Right lobe of liver (tissue), 4 donors: ENCODE measurements at regions not wholly inside any gene's neighbourhood (a gene's known extent, or its start where the extent isn't known, plus 50 kb on each side); places are given as distances from the start of the nearest gene placed in this dataset.

Experiments used
- POLR2A ChIP-seq: fragments of 450-650 bp; IDR thresholded peaks from one replicate; pipeline ENCODE4 v1.6.1; 2017; ENCODE audit warnings: antibody characterized with exemption, mild to moderate bottlenecking
- TF ChIP-seq, protein P1 (sequence below), 4 donors: fragments of 200-600 bp in 3 of 4; fragments of 450-650 bp in 1 of 4; IDR thresholded peaks; one replicate each; pipeline versions ENCODE4 v1.5.1 to v1.8.0; 2016 to 2022; ENCODE audit warnings: antibody characterized with exemption in 4 of 4, mild to moderate bottlenecking in 2 of 4
- donor health status: DM: no; HTN: no; CAD: no.
- donor health status: DM: no; HTN: no; CAD: no.
- donor health status: DM: no; HTN: yes; CAD: no.

DNA sequence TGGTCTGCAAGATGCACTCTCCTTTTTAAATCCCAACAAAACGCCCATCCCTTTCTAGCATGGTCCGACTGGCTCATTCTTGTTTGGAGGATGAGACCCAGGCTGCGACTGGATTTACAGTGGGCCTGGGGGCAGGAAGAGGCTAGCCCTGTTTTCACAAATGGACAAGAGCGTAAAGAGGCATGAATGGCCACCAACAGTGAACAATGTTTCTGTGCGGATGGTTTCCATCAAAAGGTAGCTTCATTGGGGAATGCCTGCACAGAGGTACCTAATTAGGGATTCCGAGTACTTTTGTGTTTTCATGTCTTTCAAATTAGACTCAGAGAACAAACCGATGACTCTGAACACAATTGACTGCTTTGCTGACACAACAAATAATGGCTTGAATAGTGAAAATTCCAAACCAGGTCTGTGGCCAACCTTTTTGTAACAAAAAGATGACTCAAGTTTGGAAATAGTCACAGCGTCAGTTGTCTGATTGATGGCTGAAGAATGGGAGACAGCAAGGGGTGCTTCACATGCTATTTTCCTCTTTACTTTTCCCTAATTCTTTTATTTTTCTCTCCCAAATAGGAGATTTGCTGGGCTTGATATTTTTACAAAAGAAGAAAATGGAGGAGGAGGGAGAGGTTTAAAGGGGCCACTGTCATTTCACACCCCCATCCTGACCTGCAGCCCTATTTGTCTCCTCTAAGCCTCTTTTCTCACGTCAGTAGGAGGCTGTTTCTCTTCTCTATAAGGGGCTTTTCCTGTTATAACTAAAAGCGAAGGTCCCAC, 208.1 kb upstream of the S1PR3 start:
- TF ChIP-seq, protein P1, sequence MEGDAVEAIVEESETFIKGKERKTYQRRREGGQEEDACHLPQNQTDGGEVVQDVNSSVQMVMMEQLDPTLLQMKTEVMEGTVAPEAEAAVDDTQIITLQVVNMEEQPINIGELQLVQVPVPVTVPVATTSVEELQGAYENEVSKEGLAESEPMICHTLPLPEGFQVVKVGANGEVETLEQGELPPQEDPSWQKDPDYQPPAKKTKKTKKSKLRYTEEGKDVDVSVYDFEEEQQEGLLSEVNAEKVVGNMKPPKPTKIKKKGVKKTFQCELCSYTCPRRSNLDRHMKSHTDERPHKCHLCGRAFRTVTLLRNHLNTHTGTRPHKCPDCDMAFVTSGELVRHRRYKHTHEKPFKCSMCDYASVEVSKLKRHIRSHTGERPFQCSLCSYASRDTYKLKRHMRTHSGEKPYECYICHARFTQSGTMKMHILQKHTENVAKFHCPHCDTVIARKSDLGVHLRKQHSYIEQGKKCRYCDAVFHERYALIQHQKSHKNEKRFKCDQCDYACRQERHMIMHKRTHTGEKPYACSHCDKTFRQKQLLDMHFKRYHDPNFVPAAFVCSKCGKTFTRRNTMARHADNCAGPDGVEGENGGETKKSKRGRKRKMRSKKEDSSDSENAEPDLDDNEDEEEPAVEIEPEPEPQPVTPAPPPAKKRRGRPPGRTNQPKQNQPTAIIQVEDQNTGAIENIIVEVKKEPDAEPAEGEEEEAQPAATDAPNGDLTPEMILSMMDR (IDR thresholded peaks at IDR 0.05), result no peak
- TF ChIP-seq POLR2A, result no peak
